NCI-H1105 treated with DMSO at 0.1 percent for 48 hours (cell line): ENCODE measurements at regions not wholly inside any gene's neighbourhood (a gene's known extent, or its start where the extent isn't known, plus 50 kb on each side); places are given as distances from the start of the nearest gene placed in this dataset.
"Not testable (repeated sequence)": the region's sequence is repeated elsewhere in the genome, so short reads cannot be mapped to it uniquely, and the experiment has no call there.

ENCODE experiments used
- DNase-seq: peaks from one replicate; lab custom pipeline; 2025; lab: John Stamatoyannopoulos, UW

DNA sequence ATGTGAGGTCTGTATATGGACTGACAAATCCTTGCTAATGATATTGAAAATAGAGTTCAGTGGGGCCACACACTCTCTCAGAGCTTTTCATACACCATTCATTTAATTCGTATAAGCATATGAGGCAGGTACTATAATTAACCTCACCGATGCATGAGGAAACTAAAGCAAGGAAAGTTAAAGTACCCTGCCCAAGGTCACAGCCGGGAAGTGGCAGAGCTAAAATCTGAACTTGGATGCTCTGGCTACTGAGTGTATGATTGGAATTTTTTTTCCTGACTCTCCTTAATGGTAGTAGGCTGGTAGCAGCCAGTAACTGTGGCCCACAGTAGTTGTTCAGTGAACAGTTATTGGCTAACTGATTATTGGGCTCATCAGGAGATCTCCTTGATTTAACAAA is 135.3 kb downstream of the NUDT12 start:
- DNase-seq, result no peak

DNA sequence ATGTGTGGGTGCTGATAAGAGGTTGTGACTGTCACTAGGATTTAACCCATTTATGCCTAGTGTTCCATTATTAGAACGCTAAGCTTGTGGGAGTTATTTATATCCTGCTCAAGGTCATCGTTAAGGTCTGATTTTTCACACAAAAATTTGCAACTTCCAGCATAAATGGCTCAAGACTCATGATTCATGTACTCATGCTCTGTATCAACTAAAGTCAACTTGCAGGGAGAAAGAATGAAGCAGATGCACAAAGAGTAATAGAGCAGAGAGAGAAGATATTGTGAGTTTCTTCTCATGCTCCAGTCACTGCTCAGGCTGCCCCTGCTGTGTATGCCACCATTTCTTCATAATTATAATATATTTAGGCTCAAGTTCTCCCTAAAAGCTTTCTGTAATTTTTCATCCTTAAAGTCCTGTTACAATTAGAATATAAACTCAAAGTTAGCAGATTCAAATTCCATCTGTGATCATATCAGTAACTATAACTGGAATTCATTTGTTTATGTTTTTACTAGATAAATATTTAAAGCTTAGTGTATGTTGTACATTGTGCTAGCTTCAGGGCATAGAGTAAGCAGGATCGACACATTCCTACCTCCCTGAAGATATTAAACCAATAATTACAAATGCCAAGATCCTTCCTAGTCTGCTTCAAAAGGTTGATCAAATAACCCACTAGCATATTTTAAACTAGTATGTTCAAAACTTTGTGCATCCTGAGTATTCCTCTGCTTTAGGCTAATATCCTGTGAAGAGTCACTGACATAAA is 136.7 kb downstream of the NUDT12 start:
- no peak for DNase-seq

- no peak for DNase-seq
Observed at GRCh38 chr5:103424453-103425205, 138.0 kb downstream of the NUDT12 start.

DNA sequence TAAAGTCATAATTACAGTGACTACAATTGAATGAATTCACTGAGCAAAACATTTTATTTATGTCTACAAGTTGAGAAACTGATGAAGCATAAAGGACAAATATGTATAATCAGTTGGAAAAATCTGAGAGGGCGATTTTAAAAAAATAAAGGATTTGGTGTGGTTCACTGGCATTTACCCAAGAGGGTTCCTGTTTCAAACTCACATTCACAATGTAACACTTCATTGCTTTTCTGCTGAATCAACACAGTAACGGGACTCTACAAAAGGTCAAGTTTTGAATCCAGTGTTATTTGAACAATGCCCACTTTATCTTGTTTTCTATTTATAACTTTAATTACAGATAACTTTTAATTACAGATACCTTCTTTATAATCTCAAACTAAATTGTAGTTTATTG is 138.6 kb downstream of the NUDT12 start:
- no peak for DNase-seq

DNA sequence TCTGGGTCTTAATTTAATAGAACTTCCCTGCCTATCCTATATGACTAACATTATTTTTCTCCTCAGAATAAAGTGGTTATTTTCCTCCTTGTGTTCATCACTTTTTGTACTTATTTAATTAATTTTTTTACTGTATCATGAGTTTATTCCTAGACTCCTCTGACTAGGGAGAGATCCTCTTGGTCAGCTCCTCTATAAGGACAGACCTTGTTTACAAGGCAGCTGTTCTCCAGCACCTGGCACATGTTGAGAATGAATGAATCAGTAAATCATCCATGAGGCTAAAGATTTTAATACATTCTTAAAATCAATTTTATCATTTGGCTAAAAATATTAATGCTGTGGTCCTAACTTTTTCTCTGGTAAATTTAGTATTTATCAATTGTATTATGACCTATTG is 139.8 kb downstream of the NUDT12 start:
- no peak for DNase-seq

- no peak for DNase-seq
Observed at GRCh38 chr5:103414604-103415003, 148.0 kb downstream of the NUDT12 start.

- DNase-seq, result no peak
Observed at GRCh38 chr5:103411711-103412110, 150.9 kb downstream of the NUDT12 start.

DNA sequence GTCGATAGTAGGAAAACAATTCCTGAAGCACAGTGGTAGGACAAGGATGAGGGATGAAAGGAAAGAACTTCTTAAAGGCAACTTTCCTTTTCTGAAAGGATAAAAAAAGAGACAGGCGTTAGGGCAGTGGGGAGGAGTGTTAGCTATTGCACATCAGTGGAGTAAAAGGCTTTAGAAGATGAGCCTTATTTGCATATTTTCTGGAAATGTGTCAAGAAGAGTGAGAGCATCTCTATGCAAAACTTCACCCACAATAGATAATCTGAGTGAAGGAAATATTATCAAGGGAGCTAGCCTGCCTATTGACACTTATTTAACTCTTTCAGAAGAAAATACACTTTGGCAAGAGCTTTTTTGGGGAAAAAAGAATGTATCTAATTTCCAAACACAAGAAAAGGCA is 151.6 kb downstream of the MACIR start:
- no peak for DNase-seq

GRCh38 chr5:103409013-103409670 is 150.6 kb downstream of the MACIR start:
- no peak for DNase-seq

DNA sequence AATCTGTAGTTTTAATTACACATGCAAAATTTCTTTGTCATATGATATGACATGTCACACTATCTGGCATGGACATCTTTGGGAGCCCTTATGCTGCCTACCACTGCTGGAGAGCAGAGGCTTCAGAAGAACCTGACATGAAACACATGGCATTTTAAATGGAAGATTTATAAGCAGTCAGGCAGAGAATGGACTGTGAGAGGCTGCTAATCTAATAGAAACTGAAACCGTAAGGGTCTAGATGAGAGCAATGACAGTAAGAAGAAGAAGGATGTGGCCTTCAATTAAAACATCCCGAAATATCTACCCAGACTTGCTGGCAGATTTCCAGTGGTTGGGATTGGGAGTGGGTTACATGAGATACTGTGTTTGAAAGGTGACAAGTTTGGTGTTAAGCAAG is 149.8 kb downstream of the MACIR start:
- DNase-seq, result no peak

GRCh38 chr5:103407402-103407801 is 148.8 kb downstream of the MACIR start:
- DNase-seq, result no peak

- DNase-seq, result no peak
Observed at GRCh38 chr5:103404483-103404882, 145.9 kb downstream of the MACIR start.

- DNase-seq, result peak; percentile 83
Observed at GRCh38 chr5:103402851-103403250, 144.3 kb downstream of the MACIR start.

GRCh38 chr5:103397739-103398581 is 139.4 kb downstream of the MACIR start:
- no peak for DNase-seq

- DNase-seq, result no peak
Observed at GRCh38 chr5:103394676-103395075, 136.1 kb downstream of the MACIR start.

GRCh38 chr5:103393101-103393754 is 134.7 kb downstream of the MACIR start:
- no peak for DNase-seq

DNA sequence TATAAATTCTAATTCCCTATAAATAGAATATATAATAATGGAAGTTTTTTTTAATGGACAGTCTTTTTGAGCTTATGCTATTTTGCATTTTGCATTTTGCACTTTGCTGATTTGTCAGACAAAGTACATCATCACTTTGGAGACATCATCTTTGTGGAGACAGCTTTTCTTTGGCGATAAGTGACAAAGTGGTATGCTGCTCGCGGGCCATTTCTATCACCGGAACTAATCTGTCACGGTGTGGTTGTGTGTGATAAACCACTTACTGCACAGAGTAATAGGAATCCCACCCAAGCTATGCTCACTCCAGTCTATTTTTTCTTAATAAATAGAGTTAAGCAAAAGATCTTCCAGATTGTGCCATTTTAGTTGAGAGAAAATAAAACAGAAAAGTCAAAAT is 133.1 kb downstream of the MACIR start:
- DNase-seq, result no peak

DNA sequence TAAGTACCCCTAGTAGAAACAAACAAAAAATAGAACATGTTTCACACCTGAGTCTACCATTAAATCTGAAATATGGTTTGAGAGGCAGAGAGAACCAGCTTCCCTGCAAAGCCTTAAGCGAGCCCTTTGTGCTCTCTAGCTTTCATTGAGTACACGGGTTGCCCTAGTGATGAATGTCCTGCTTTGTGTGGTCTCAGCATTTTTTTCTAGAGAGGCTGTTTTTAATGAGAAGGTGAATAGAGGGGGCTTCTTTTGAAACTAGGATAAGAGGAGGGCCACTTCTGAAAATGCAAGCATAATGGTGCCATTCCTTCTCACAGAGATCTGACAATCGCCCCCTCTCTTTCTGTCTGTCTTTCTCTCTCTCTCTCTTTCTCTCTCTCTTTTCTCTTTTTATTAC is 131.3 kb downstream of the MACIR start:
- no peak for DNase-seq

- DNase-seq, result no peak
Observed at GRCh38 chr5:103389357-103389756, 130.8 kb downstream of the MACIR start.

DNA sequence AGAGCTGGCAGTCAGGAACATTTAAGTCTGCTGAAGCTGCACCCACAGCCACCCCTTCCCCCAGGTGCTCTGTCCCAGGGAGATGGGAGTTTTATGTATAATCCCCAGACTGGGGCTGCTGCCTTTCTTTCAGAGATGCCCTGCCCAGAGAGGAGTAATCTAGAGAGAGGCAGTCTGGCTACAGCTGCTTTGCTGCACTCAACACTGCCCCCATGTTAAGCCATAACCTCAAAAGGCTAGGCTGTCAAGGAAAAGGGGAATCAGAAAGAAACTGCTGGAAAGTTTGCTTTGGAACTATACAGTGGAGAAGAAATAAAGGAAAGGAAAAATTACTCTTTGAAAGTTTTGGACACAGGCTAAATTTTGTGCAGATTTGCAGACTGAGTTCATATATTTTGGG is 127.2 kb downstream of the MACIR start:
- no peak for DNase-seq

DNA sequence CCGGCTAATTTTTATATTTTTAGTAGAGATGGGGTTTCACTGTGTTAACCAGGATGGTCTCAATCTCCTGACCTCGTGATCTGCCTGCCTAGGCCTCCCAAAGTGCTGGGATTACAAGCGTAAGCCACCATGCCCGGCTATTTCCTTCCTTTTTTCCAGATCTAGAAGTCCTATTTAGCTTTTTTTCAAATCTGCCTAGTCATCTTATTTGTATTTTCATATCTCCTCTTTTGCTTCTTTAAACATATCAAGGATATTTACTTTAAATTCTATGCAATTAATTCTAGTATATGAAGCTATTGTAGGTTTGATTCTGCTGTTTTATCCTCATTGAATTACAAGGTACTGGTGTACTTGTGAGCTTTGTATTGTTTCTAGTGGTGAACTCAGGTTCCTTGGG is 119.1 kb downstream of the MACIR start:
- not testable (repeated sequence) for DNase-seq
